Endothelial cell of umbilical vein (primary cell): ENCODE measurements at regions not wholly inside any gene's neighbourhood (a gene's known extent, or its start where the extent isn't known, plus 50 kb on each side); places are given as distances from the start of the nearest gene placed in this dataset.

Source experiments
- BruUV-seq: library from RNA; stranded (reverse); fragments of 400-500 nt; replicated peaks from 2 replicates; lab custom pipeline; 2021; lab: Mats Ljungman, UMichigan
- CTCF ChIA-PET: fragments of 300-600, 350-600 bp; sonication (Branson Sonifier 250); formaldehyde crosslinking; loops from one replicate; lab custom pipeline; 2021; ENCODE audit warnings: antibody characterized with exemption, inconsistent platforms; lab: Charles Lee
- POLR2A ChIA-PET: fragments of 300-600, 350-600 bp; sonication (Branson Sonifier 250); formaldehyde crosslinking; loops from one replicate; lab custom pipeline; 2021; ENCODE audit warnings: antibody characterized with exemption, inconsistent platforms; lab: Charles Lee
- DNase-seq: peaks from one replicate; pipeline ENCODE4 v3.0.0-alpha.2; 2011; ENCODE audit warnings: low read depth, low spot score
- FAIRE-seq: peaks from 2 replicates; lab custom pipeline; 2011; peaks lifted over from hg19 to GRCh38; lab: Jason Lieb, UNC
- H2AFZ ChIP-seq: 2 replicates; pipeline ENCODE4 v1.6.0; 2012; ENCODE audit warnings: low read depth, low read length, control low read depth, inconsistent platforms
- H3K27ac ChIP-seq: 2 replicates; pipeline ENCODE4 v1.5.1; 2011; ENCODE audit warnings: low read depth, mild to moderate bottlenecking, control low read depth, low read length, moderate library complexity; ENCODE audit not compliant: insufficient read depth
- H3K27me3 ChIP-seq, 2 experiments: 2 replicates each; pipeline versions ENCODE4 v1.6.0 to v1.6.1; 2011; ENCODE audit warnings: low read length in 2 of 2, mixed read lengths in 1 of 2; ENCODE audit not compliant: control insufficient read depth in 2 of 2, insufficient read depth in 2 of 2
- H3K36me3 ChIP-seq, 2 experiments: 2 replicates in 1 of 2; 3 replicates in 1 of 2; pipeline ENCODE4 v1.5.1; 2011; ENCODE audit warnings: low read length in 2 of 2, mild to moderate bottlenecking in 1 of 2, moderate library complexity in 1 of 2; ENCODE audit not compliant: control insufficient read depth in 2 of 2, insufficient read depth in 2 of 2; ENCODE audit errors: extremely low read depth in 1 of 2
- H3K4me1 ChIP-seq: 3 replicates; pipeline ENCODE4 v1.5.1; 2011; ENCODE audit warnings: mild to moderate bottlenecking, low read length; ENCODE audit not compliant: control insufficient read depth, insufficient read depth; ENCODE audit errors: extremely low read depth
- H3K4me2 ChIP-seq: 2 replicates; pipeline ENCODE4 v1.6.1; 2011; ENCODE audit warnings: low read length, control low read depth, mixed read lengths; ENCODE audit not compliant: insufficient read depth
- H3K4me3 ChIP-seq, 3 experiments: fragments of 200-600 bp in 1 of 3; sonication (generic), shearing (Covaris generic) in 1 of 3; replicated peaks in 1 of 3; 2 replicates each; pipeline ENCODE4 v1.5.1; 2011 to 2016; ENCODE audit warnings: control low read depth in 3 of 3, low read length in 3 of 3, mild to moderate bottlenecking in 2 of 3, inconsistent platforms in 1 of 3, low read depth in 1 of 3, moderate library complexity in 1 of 3; ENCODE audit not compliant: insufficient read depth in 1 of 3
- H3K79me2 ChIP-seq: 2 replicates; pipeline ENCODE4 v1.6.0; 2012; ENCODE audit warnings: low read length, inconsistent platforms; ENCODE audit not compliant: control insufficient read depth, insufficient read depth
- H3K9ac ChIP-seq: replicated peaks from 2 replicates; pipeline ENCODE3; 2011; ENCODE audit warnings: low read length, control low read depth; ENCODE audit not compliant: insufficient read depth; ENCODE audit errors: extremely low read depth
- H3K9me1 ChIP-seq: replicated peaks from 3 replicates; pipeline ENCODE4 v1.6.0; 2011; ENCODE audit warnings: mild to moderate bottlenecking, low read length; ENCODE audit not compliant: control insufficient read depth, insufficient read depth; ENCODE audit errors: extremely low read depth
- H3K9me3 ChIP-seq: replicated peaks from 2 replicates; pipeline ENCODE4 v1.5.1; 2012; ENCODE audit warnings: low read length, inconsistent platforms; ENCODE audit not compliant: control insufficient read depth, insufficient read depth
- H4K20me1 ChIP-seq: replicated peaks from 2 replicates; pipeline ENCODE3; 2011; ENCODE audit warnings: mild to moderate bottlenecking, low read length; ENCODE audit not compliant: control insufficient read depth, insufficient read depth; ENCODE audit errors: extremely low read depth
- EZH2 ChIP-seq: IDR thresholded peaks from 2 replicates; pipeline ENCODE4 v1.6.1; 2012; ENCODE audit warnings: borderline replicate concordance, low read depth, mild to moderate bottlenecking, moderate library complexity, low read length, inconsistent platforms; ENCODE audit not compliant: severe bottlenecking
- FOS ChIP-seq: IDR thresholded peaks from 2 replicates; pipeline ENCODE4 v1.6.1; 2011; ENCODE audit warnings: mild to moderate bottlenecking, low read length, moderate library complexity, borderline replicate concordance; ENCODE audit not compliant: insufficient read depth
- GATA2 ChIP-seq: IDR thresholded peaks from 2 replicates; pipeline ENCODE4 v1.7.0; 2011; ENCODE audit warnings: low read depth, mild to moderate bottlenecking, moderate library complexity, mixed read lengths, low read length; ENCODE audit not compliant: insufficient read length, insufficient read depth
- JUN ChIP-seq: IDR thresholded peaks from 2 replicates; pipeline ENCODE4 v1.6.1; 2011; ENCODE audit warnings: borderline replicate concordance, low read depth; ENCODE audit not compliant: insufficient read length, insufficient read depth
- MYC ChIP-seq: IDR thresholded peaks from one replicate; pipeline ENCODE4 v1.6.1; 2011; ENCODE audit warnings: mild to moderate bottlenecking, low read depth, low read length
- POLR2A ChIP-seq: IDR thresholded peaks from 2 replicates; pipeline ENCODE4 v1.6.1; 2012; ENCODE audit warnings: low read depth, mild to moderate bottlenecking, control low read depth, low read length
- POLR2AphosphoS5 ChIP-seq: IDR thresholded peaks from 2 replicates; pipeline ENCODE4 v1.6.1; 2012; ENCODE audit warnings: low read depth, mild to moderate bottlenecking, control low read depth, low read length, moderate library complexity; ENCODE audit not compliant: insufficient read depth
- dilution Hi-C: fragments of 300-500 bp; cut with MboI; formaldehyde crosslinking; loops from one replicate; pipeline ENCODE4 v1.15.0; 2019; ENCODE audit warnings: low sequenced_read_pairs; ENCODE audit not compliant: extremely low pct_ligation_motif_present
- intact Hi-C: fragments of 100-400 bp; cut with micrococcal nuclease; formaldehyde crosslinking; loops from one replicate; pipeline ENCODE4 v1.10.0; 2022
- TF ChIP-seq, protein P1 (sequence below), 2 donors: IDR thresholded peaks; 1 replicate in 1 of 2; 2 replicates in 1 of 2; pipeline ENCODE4 v1.5.1; 2011; ENCODE audit warnings: low read length in 2 of 2, mild to moderate bottlenecking in 2 of 2, moderate library complexity in 2 of 2, control low read depth in 1 of 2, inconsistent platforms in 1 of 2, low read depth in 1 of 2; ENCODE audit not compliant: insufficient read depth in 1 of 2; ENCODE audit errors: extremely low read depth in 1 of 2
- TF ChIP-seq, protein P2 (sequence below): IDR thresholded peaks from 2 replicates; pipeline ENCODE4 v1.6.1; 2011; ENCODE audit not compliant: insufficient read depth, insufficient read length

DNA sequence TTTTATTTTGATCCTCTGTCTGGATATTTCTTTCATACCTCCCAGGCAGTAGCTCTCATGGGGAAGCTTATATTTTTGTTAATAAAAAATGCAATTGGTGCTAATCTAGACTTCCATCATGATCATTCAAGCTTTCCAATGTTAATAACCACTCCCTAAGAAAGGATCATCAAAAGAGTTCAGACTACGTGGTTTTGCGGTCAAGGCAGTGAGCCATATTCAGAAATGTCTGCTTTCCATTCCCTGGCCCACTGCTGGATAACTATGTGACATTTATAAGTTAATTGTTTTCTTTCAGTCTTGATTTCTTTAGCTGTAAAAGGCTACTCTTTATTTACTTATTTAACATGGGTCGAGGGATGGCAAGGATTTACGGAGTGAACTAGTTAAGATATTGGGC, 414.6 kb downstream of the LMO4 start:
- H2AFZ ChIP-seq = no peak overlapping the region
- H3K4me2 ChIP-seq = no peak overlapping the region
- H3K27me3 ChIP-seq = no peaks in the 10 kb centered on the region
- H3K9me3 ChIP-seq = no peaks in the 10 kb centered on the region
- intact Hi-C loops (no loop called here), dilution Hi-C loops (no loop called here)
- no TSS peak for BruUV-seq
- no peak for DNase-seq
- H3K36me3 ChIP-seq = no peaks in the 10 kb centered on the region
- no peaks in the 10 kb centered on the region for H4K20me1 ChIP-seq
- no peak for FAIRE-seq
- CTCF ChIA-PET = interaction anchor here (0.6 kb wide), 1 partner anchor 50 kb away, joined by 3 read pairs; no protein-coding TSS in a partner anchor
- H3K9ac ChIP-seq = no peak overlapping the region
- no peak overlapping the region for H3K4me3 ChIP-seq
- no peaks in the 10 kb centered on the region for H3K4me1 ChIP-seq
- H3K9me1 ChIP-seq = no peaks in the 10 kb centered on the region
- TF ChIP-seq, protein P1, sequence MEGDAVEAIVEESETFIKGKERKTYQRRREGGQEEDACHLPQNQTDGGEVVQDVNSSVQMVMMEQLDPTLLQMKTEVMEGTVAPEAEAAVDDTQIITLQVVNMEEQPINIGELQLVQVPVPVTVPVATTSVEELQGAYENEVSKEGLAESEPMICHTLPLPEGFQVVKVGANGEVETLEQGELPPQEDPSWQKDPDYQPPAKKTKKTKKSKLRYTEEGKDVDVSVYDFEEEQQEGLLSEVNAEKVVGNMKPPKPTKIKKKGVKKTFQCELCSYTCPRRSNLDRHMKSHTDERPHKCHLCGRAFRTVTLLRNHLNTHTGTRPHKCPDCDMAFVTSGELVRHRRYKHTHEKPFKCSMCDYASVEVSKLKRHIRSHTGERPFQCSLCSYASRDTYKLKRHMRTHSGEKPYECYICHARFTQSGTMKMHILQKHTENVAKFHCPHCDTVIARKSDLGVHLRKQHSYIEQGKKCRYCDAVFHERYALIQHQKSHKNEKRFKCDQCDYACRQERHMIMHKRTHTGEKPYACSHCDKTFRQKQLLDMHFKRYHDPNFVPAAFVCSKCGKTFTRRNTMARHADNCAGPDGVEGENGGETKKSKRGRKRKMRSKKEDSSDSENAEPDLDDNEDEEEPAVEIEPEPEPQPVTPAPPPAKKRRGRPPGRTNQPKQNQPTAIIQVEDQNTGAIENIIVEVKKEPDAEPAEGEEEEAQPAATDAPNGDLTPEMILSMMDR (IDR thresholded peaks at IDR 0.05; ENCODE audit: extremely low read depth in 1 of 2, insufficient read depth in 1 of 2, low read depth in 1 of 2, low read length in 2 of 2) = no peak
- TF ChIP-seq POLR2AphosphoS5 = no peak
- TF ChIP-seq GATA2 = no peak
- no peak for TF ChIP-seq FOS
- no peak for TF ChIP-seq POLR2A
- no peak for TF ChIP-seq MYC
- TF ChIP-seq, protein P2, sequence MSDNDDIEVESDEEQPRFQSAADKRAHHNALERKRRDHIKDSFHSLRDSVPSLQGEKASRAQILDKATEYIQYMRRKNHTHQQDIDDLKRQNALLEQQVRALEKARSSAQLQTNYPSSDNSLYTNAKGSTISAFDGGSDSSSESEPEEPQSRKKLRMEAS = no peak
- TF ChIP-seq EZH2 = no peak
- TF ChIP-seq JUN = no peak
- no peak overlapping the region for H3K27ac ChIP-seq
- POLR2A ChIA-PET = no interaction called here
- H3K79me2 ChIP-seq = no peaks in the 10 kb centered on the region
